HG03103 (cell line): ENCODE measurements at regions not wholly inside any gene's neighbourhood (a gene's known extent, or its start where the extent isn't known, plus 50 kb on each side); places are given as distances from the start of the nearest gene placed in this dataset.

ENCODE experiments used
- ATAC-seq: cut with Tn5 transposase; IDR thresholded peaks from one replicate; pipeline ENCODE4 v1.9.1; 2021; ENCODE audit warnings: low read depth; ENCODE audit not compliant: unreplicated experiment

- no peak for ATAC-seq
Observed at GRCh38 chr16:85187447-85187846, 75.2 kb upstream of the CIBAR2 start.

- ATAC-seq: no peak
Observed at GRCh38 chr16:85187886-85188285, 75.6 kb upstream of the CIBAR2 start.

GRCh38 chr16:85188822-85189672, 76.8 kb upstream of the CIBAR2 start:
- ATAC-seq: no peak

- no peak for ATAC-seq
Observed at GRCh38 chr16:85190572-85190971, 78.3 kb upstream of the CIBAR2 start.

GRCh38 chr16:85191341-85191965, 79.2 kb upstream of the CIBAR2 start:
- no peak for ATAC-seq

GRCh38 chr16:85192238-85193114, 80.2 kb upstream of the CIBAR2 start:
- ATAC-seq: no peak

GRCh38 chr16:85193115-85193493, 80.8 kb upstream of the CIBAR2 start:
- no peak for ATAC-seq

GRCh38 chr16:85193876-85194275, 81.6 kb upstream of the CIBAR2 start:
- no peak for ATAC-seq

- ATAC-seq: no peak
Observed at GRCh38 chr16:85194307-85195270, 82.3 kb upstream of the CIBAR2 start.

GRCh38 chr16:85195271-85195647, 83.0 kb upstream of the CIBAR2 start:
- no peak for ATAC-seq

- no peak for ATAC-seq
Observed at GRCh38 chr16:85195900-85196772, 83.9 kb upstream of the CIBAR2 start.

GRCh38 chr16:85196976-85197375, 84.7 kb upstream of the CIBAR2 start:
- ATAC-seq: no peak

GRCh38 chr16:85197611-85198566, 85.6 kb upstream of the CIBAR2 start:
- ATAC-seq: no peak

GRCh38 chr16:85199069-85199725, 86.9 kb upstream of the CIBAR2 start:
- ATAC-seq: no peak

- no peak for ATAC-seq
Observed at GRCh38 chr16:85199880-85200279, 87.6 kb upstream of the CIBAR2 start.

- ATAC-seq: no peak
Observed at GRCh38 chr16:85200471-85201278, 88.4 kb upstream of the CIBAR2 start.

GRCh38 chr16:85201574-85201973, 89.3 kb upstream of the CIBAR2 start:
- no peak for ATAC-seq
